Thoracic aorta (tissue), 2 donors: ENCODE measurements at regions not wholly inside any gene's neighbourhood (a gene's known extent, or its start where the extent isn't known, plus 50 kb on each side); places are given as distances from the start of the nearest gene placed in this dataset.

Experiments used
- ATAC-seq: fragments of 150-250 bp; one replicate; pipeline ENCODE4 v1.8.0; 2017; ENCODE audit warnings: low read depth; ENCODE audit not compliant: insufficient number of reproducible peaks, low FRiP score
- DNase-seq: peaks from one replicate; pipeline ENCODE4 v3.0.0-alpha.2; 2020; ENCODE audit warnings: low spot score
- H3K27ac ChIP-seq, 2 donors: fragments of 200-600 bp; sonication (generic); 1 replicate in 1 of 2; 2 replicates in 1 of 2; pipeline ENCODE4 v1.5.1; 2016; ENCODE audit warnings: mild to moderate bottlenecking in 2 of 2, moderate library complexity in 2 of 2
- H3K27me3 ChIP-seq: fragments of 200-600 bp; sonication (generic); replicated peaks from 2 replicates; pipeline ENCODE4 v1.6.0; 2016; ENCODE audit warnings: mild to moderate bottlenecking; ENCODE audit not compliant: insufficient read depth
- H3K36me3 ChIP-seq: fragments of 200-600 bp; sonication (generic); one replicate; pipeline ENCODE4 v1.5.1; 2016
- H3K4me1 ChIP-seq, 2 donors: fragments of 200-600 bp; sonication (generic); 1 replicate in 1 of 2; 2 replicates in 1 of 2; pipeline versions ENCODE4 v1.5.1 to v1.6.0; 2016; ENCODE audit warnings: low read depth in 2 of 2, mild to moderate bottlenecking in 1 of 2; ENCODE audit not compliant: control insufficient read depth in 1 of 2
- H3K4me3 ChIP-seq: fragments of 200-600 bp; sonication (generic); 2 replicates; pipeline ENCODE4 v1.5.1; 2016; ENCODE audit warnings: mild to moderate bottlenecking
- H3K9me3 ChIP-seq: fragments of 200-600 bp; sonication (generic); 2 replicates; pipeline ENCODE4 v1.5.1; 2016
- TF ChIP-seq, protein P1 (sequence below): fragments of 200-600 bp; sonication (generic); IDR thresholded peaks from one replicate; pipeline ENCODE4 v1.5.1; 2019; ENCODE audit warnings: antibody characterized with exemption

DNA sequence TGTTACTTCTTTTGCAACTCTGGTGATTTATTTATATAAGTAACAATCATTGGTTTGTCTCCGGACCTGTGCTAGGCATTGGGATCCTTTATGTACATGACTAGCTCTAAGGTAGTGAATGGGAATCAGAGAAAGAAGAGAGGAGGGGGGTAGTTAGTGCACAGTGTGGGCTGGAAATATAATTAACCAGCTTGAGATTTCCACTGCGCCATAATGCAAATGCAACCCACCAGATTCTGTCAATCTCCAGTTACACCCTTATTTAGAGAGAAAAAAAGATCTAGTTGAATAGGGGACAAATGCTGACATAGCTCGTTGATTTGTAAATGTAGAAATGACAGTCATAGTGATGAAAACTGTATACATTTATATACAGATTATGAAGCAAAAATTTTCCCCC, 342.2 kb upstream of the SLC30A5 start:
- H3K4me1 ChIP-seq, result no peaks in the 10 kb centered on the region
- TF ChIP-seq, protein P1, sequence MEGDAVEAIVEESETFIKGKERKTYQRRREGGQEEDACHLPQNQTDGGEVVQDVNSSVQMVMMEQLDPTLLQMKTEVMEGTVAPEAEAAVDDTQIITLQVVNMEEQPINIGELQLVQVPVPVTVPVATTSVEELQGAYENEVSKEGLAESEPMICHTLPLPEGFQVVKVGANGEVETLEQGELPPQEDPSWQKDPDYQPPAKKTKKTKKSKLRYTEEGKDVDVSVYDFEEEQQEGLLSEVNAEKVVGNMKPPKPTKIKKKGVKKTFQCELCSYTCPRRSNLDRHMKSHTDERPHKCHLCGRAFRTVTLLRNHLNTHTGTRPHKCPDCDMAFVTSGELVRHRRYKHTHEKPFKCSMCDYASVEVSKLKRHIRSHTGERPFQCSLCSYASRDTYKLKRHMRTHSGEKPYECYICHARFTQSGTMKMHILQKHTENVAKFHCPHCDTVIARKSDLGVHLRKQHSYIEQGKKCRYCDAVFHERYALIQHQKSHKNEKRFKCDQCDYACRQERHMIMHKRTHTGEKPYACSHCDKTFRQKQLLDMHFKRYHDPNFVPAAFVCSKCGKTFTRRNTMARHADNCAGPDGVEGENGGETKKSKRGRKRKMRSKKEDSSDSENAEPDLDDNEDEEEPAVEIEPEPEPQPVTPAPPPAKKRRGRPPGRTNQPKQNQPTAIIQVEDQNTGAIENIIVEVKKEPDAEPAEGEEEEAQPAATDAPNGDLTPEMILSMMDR, result no peak

GRCh38 chr5:68754536-68754935, 339.3 kb upstream of the SLC30A5 start:
- TF ChIP-seq, protein P1, result no peak

More for the DNA sequence above, 342.2 kb upstream of the SLC30A5 start:
- no peaks in the 10 kb centered on the region for H3K27me3 ChIP-seq
- H3K27ac ChIP-seq, result no peak overlapping the region
- ATAC-seq (no peak), DNase-seq (no peak)
- no peak overlapping the region for H3K4me3 ChIP-seq
- no peaks in the 10 kb centered on the region for H3K36me3 ChIP-seq
- no peaks in the 10 kb centered on the region for H3K9me3 ChIP-seq

GRCh38 chr5:68755293-68755692, 338.5 kb upstream of the SLC30A5 start:
- H3K27ac ChIP-seq, result no peak overlapping the region
- TF ChIP-seq, protein P1, result no peak
- ATAC-seq (no peak), DNase-seq (no peak)
- H3K4me1 ChIP-seq, result no peaks in the 10 kb centered on the region
- no peaks in the 10 kb centered on the region for H3K9me3 ChIP-seq
- no peaks in the 10 kb centered on the region for H3K36me3 ChIP-seq
- H3K27me3 ChIP-seq, result no peaks in the 10 kb centered on the region
- H3K4me3 ChIP-seq, result no peak overlapping the region

More at GRCh38 chr5:68754536-68754935, 339.3 kb upstream of the SLC30A5 start:
- Histone ChIP-seq H3K36me3 (no peaks in the 10 kb centered on the region), H3K4me3 (no peak overlapping the region), H3K4me1 (no peaks in the 10 kb centered on the region), H3K9me3 (no peaks in the 10 kb centered on the region), H3K27ac (no peak overlapping the region), H3K27me3 (no peaks in the 10 kb centered on the region)
- DNase-seq, result no peak
- no peak for ATAC-seq

DNA sequence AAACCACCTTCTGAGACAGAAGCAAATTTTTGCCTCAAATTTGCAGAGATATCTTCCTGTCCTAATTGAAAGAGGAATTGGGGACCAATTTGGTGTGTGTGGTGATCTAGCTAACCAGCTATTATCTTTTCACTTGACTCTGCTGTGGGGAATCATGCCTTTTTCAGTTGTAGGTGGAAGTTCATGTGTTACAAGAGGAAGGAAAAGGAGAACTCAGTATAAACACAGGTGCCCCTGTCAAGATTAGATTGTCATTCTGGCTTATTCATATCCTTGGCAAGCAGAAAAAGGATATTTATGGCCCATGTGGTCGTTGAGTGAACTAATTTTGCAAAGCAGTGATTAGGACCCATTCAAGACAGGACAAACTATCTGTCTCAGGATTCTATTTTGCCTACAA, 336.8 kb upstream of the SLC30A5 start:
- ATAC-seq (no peak), DNase-seq (no peak)
- H3K4me1 ChIP-seq, result no peaks in the 10 kb centered on the region
- H3K4me3 ChIP-seq, result no peak overlapping the region
- H3K27ac ChIP-seq, result no peak overlapping the region
- TF ChIP-seq, protein P1, result no peak
- no peaks in the 10 kb centered on the region for H3K36me3 ChIP-seq
- H3K27me3 ChIP-seq, result no peaks in the 10 kb centered on the region
- H3K9me3 ChIP-seq, result no peaks in the 10 kb centered on the region

GRCh38 chr5:68757626-68758212, 336.1 kb upstream of the SLC30A5 start:
- Histone ChIP-seq H3K27me3 (no peaks in the 10 kb centered on the region), H3K4me1 (no peaks in the 10 kb centered on the region), H3K9me3 (no peaks in the 10 kb centered on the region), H3K27ac (no peak overlapping the region), H3K36me3 (no peaks in the 10 kb centered on the region), H3K4me3 (no peak overlapping the region)
- ATAC-seq (no peak), DNase-seq (no peak)
- TF ChIP-seq, protein P1, result no peak
